ENCODE measurements at regions not wholly inside any gene's neighbourhood (a gene's known extent, or its start where the extent isn't known, plus 50 kb on each side); places are given as distances from the start of the nearest gene placed in this dataset.

DNA sequence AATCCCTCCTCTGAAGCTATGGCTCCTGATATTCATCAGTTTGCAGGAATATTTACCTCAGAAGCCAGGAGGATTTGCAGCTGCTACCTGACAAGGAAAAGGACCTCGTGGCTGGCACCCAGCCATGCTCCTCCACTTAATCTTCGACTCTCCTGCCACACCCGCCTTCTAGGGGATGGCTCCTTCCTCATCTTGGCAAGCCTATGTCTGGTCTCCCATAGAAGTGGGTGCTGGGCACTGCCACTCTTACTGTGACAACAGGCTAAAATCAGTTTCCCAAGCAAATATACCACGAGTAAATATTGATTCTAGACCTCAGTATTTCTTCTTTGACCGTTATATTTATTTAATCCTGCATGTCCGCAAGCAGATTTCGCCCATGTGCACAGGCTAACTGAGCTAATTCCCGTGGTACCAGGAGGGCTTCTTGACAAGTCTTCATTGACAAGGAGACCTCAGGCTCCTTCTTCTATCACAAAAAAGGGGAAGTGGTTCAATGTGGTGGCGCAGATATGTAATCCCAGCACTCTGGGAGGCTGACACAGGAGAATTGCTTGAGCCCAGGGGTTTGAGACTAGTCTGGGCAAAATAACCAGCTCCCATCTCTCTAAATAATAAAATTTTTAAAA lies 52.6 kb upstream of the DCTD start:
- intact Hi-C loops (cut with DNase I): no loop called here
- no peak for DNase-seq
- no peak overlapping the region for H3K4me3 ChIP-seq
- H3K27me3 ChIP-seq (ENCODE audit: low read depth): peaks cover 3% of the 10 kb centered on the region
- TF ChIP-seq, protein P1, sequence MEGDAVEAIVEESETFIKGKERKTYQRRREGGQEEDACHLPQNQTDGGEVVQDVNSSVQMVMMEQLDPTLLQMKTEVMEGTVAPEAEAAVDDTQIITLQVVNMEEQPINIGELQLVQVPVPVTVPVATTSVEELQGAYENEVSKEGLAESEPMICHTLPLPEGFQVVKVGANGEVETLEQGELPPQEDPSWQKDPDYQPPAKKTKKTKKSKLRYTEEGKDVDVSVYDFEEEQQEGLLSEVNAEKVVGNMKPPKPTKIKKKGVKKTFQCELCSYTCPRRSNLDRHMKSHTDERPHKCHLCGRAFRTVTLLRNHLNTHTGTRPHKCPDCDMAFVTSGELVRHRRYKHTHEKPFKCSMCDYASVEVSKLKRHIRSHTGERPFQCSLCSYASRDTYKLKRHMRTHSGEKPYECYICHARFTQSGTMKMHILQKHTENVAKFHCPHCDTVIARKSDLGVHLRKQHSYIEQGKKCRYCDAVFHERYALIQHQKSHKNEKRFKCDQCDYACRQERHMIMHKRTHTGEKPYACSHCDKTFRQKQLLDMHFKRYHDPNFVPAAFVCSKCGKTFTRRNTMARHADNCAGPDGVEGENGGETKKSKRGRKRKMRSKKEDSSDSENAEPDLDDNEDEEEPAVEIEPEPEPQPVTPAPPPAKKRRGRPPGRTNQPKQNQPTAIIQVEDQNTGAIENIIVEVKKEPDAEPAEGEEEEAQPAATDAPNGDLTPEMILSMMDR (IDR thresholded peaks at IDR 0.05): no peak
- H3K9me3 ChIP-seq: no peaks in the 10 kb centered on the region
- H3K36me3 ChIP-seq: no peaks in the 10 kb centered on the region
- no peak overlapping the region for H3K27ac ChIP-seq
- no peak for ATAC-seq
- no peaks in the 10 kb centered on the region for H3K4me1 ChIP-seq

DNA sequence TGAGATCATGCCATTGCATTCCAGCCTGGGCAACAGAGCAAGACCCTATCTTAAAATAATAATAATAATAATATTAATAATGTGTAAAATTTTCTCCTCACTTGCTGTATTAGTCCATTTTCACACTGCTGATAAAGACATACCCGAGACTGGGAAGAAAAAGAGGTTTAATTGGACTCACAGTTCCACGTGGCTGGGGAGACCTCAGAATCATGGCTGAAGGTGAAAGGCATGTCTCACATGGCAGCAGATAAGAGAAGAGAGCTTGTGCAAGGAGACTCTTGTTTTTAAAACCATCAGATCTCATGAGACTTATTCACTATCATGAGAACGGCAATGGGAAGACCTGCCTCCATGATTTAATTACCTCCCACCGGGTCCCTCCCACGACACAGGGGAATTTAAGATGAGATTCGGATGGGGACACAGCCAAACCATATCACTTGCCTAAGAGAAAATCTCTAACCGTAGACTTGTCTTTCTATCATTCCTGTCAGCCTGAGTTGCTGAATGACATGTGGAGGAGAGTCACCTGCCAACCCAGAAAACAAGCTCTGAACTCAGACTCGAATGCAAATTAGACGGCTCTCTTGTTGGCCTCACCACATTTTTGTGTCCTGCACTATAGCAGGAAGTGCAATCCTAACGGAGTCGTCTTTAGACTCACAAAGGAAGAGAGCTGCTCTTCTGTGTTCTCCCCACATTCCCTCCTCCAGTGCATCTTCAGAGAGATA lies 51.9 kb upstream of the DCTD start:
- no peak overlapping the region for H3K4me3 ChIP-seq
- H3K36me3 ChIP-seq: no peaks in the 10 kb centered on the region
- peaks cover 3% of the 10 kb centered on the region for H3K27me3 ChIP-seq (ENCODE audit: low read depth)
- intact Hi-C loops (cut with DNase I): no loop called here
- H3K4me1 ChIP-seq: no peaks in the 10 kb centered on the region
- no peak overlapping the region for H3K27ac ChIP-seq
- TF ChIP-seq, protein P1 (IDR thresholded peaks at IDR 0.05): no peak
- no peaks in the 10 kb centered on the region for H3K9me3 ChIP-seq
- no peak for ATAC-seq
- DNase-seq: no peak

DNA sequence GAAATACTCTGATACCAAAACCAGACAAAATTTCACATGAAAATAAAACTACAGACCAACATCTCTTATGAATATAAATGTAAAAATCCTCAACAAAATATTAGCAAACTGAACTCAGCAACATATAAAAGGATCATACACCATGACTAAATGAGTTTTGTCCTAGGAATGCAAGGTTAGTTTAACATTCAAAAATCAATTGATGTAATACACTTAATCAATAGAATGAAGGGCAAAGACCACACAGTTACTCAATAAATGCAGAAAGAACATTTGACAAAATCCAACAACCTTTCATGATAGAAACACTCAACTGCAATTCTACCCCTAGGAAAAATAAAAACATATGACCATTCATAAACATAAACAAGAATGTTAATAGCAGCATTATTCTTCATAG lies 50.2 kb upstream of the DCTD start:
- DNase-seq: no peak
- no peak for ATAC-seq
- Histone ChIP-seq H3K4me3 (no peak overlapping the region), H3K27me3 (ENCODE audit: low read depth) (peaks cover 3% of the 10 kb centered on the region), H3K4me1 (no peaks in the 10 kb centered on the region), H3K27ac (no peak overlapping the region), H3K9me3 (no peaks in the 10 kb centered on the region), H3K36me3 (no peaks in the 10 kb centered on the region)
- intact Hi-C loops (cut with DNase I): no loop called here
- TF ChIP-seq, protein P1 (IDR thresholded peaks at IDR 0.05): no peak
